Loucy (cell line): ENCODE measurements at regions not wholly inside any gene's neighbourhood (a gene's known extent, or its start where the extent isn't known, plus 50 kb on each side); places are given as distances from the start of the nearest gene placed in this dataset.

Experiments used
- H2AFZ ChIP-seq: fragments of 200-600 bp; sonication (generic); 2 replicates; pipeline ENCODE4 v1.6.0; 2016; ENCODE audit warnings: antibody characterized with exemption, mild to moderate bottlenecking, low read length, moderate library complexity
- H3F3A ChIP-seq: fragments of 200-600 bp; 2 replicates; pipeline ENCODE4 v1.6.0; 2016; ENCODE audit warnings: antibody characterized with exemption, low read depth, mild to moderate bottlenecking
- H3K27me3 ChIP-seq: fragments of 200-600 bp; sonication (generic); 2 replicates; pipeline ENCODE4 v1.6.1; 2014; ENCODE audit warnings: low read length, mild to moderate bottlenecking; ENCODE audit not compliant: insufficient read depth, poor library complexity, severe bottlenecking
- H3K36me3 ChIP-seq: fragments of 200-600 bp; sonication (generic); 2 replicates; pipeline ENCODE4 v1.6.1; 2016; ENCODE audit warnings: low read length; ENCODE audit not compliant: insufficient read depth
- H3K4me1 ChIP-seq: fragments of 200-600 bp; sonication (generic); 2 replicates; pipeline ENCODE4 v1.5.1; 2014; ENCODE audit warnings: low read length, mild to moderate bottlenecking; ENCODE audit not compliant: insufficient read depth, poor library complexity, severe bottlenecking
- H3K4me2 ChIP-seq: fragments of 200-600 bp; sonication (generic); 2 replicates; pipeline ENCODE4 v1.6.0; 2014; ENCODE audit warnings: antibody characterized with exemption, low read length, low read depth, mild to moderate bottlenecking; ENCODE audit not compliant: poor library complexity, severe bottlenecking
- H3K4me3 ChIP-seq: fragments of 200-600 bp; sonication (generic); 2 replicates; pipeline ENCODE4 v1.5.1; 2014; ENCODE audit warnings: low read length, mild to moderate bottlenecking, mixed read lengths; ENCODE audit not compliant: poor library complexity, severe bottlenecking
- H3K79me2 ChIP-seq: fragments of 200-600 bp; sonication (generic); 2 replicates; pipeline ENCODE4 v1.6.1; 2014; ENCODE audit warnings: low read length; ENCODE audit not compliant: insufficient read depth
- H3K9ac ChIP-seq: fragments of 200-600 bp; sonication (generic); 2 replicates; pipeline ENCODE4 v1.6.0; 2014; ENCODE audit warnings: mild to moderate bottlenecking, low read depth, low read length, moderate library complexity; ENCODE audit not compliant: poor library complexity, severe bottlenecking
- H3K9me2 ChIP-seq: fragments of 200-600 bp; sonication (generic); replicated peaks from 2 replicates; pipeline ENCODE4 v1.6.1; 2016; ENCODE audit warnings: low read depth, low read length, mixed read lengths
- H3K9me3 ChIP-seq: fragments of 200-600 bp; sonication (generic); 2 replicates; pipeline ENCODE4 v1.6.1; 2014; ENCODE audit warnings: mild to moderate bottlenecking, antibody characterized with exemption, low read length, low read depth; ENCODE audit not compliant: insufficient read depth
- H4K20me1 ChIP-seq: fragments of 200-600 bp; sonication (generic); 2 replicates; pipeline ENCODE4 v1.6.0; 2014; ENCODE audit warnings: antibody characterized with exemption, low read length, mild to moderate bottlenecking; ENCODE audit not compliant: insufficient read depth, poor library complexity, severe bottlenecking
- CTCF ChIP-seq: fragments of 200-600 bp; sonication (generic); conservative IDR thresholded peaks from 2 replicates; pipeline ENCODE4 v1.5.1; 2014; ENCODE audit warnings: mild to moderate bottlenecking, antibody characterized with exemption, low read length
- EZH2phosphoT487 ChIP-seq: fragments of 200-600 bp; IDR thresholded peaks from 2 replicates; pipeline ENCODE4 v1.6.1; 2018; ENCODE audit warnings: antibody characterized with exemption, mild to moderate bottlenecking, moderate library complexity, borderline replicate concordance

GRCh38 chr1:4117196-4117595 lies 217.1 kb upstream of the C1orf174 start:
- H3K4me2 ChIP-seq = no peak overlapping the region
- no peak overlapping the region for H3K4me3 ChIP-seq
- H3K9ac ChIP-seq = no peak overlapping the region
- H2AFZ ChIP-seq = no peak overlapping the region
- no peaks in the 10 kb centered on the region for H3F3A ChIP-seq
- no peaks in the 10 kb centered on the region for H3K27me3 ChIP-seq
- no peaks in the 10 kb centered on the region; the same call in 1 of the 2 replicates for H3K9me3 ChIP-seq
- H3K4me1 ChIP-seq = no peaks in the 10 kb centered on the region
- no peaks in the 10 kb centered on the region for H3K79me2 ChIP-seq
- H3K36me3 ChIP-seq = no peaks in the 10 kb centered on the region
- no peaks in the 10 kb centered on the region for H3K9me2 ChIP-seq
- no peaks in the 10 kb centered on the region for H4K20me1 ChIP-seq
- no peak for TF ChIP-seq EZH2phosphoT487
- TF ChIP-seq CTCF = no peak

- Histone ChIP-seq H3K4me2 (no peak overlapping the region), H3K79me2 (no peaks in the 10 kb centered on the region), H2AFZ (no peak overlapping the region), H4K20me1 (no peaks in the 10 kb centered on the region), H3K9me2 (no peaks in the 10 kb centered on the region), H3K9me3 (no peaks in the 10 kb centered on the region; the same call in 1 of the 2 replicates), H3F3A (no peaks in the 10 kb centered on the region), H3K36me3 (no peaks in the 10 kb centered on the region), H3K4me3 (no peak overlapping the region), H3K27me3 (no peaks in the 10 kb centered on the region), H3K9ac (no peak overlapping the region), H3K4me1 (no peaks in the 10 kb centered on the region)
- TF ChIP-seq EZH2phosphoT487 (no peak), CTCF (no peak)
Measured at GRCh38 chr1:4118746-4119515, 218.9 kb upstream of the C1orf174 start.

- TF ChIP-seq EZH2phosphoT487 (no peak), CTCF (no peak)
- H3K9me2 ChIP-seq = no peaks in the 10 kb centered on the region
- H3K9ac ChIP-seq = no peak overlapping the region
- H3K9me3 ChIP-seq = no peaks in the 10 kb centered on the region; the same call in 1 of the 2 replicates
- no peaks in the 10 kb centered on the region for H4K20me1 ChIP-seq
- no peak overlapping the region for H3K4me2 ChIP-seq
- H3K36me3 ChIP-seq = no peaks in the 10 kb centered on the region
- no peaks in the 10 kb centered on the region for H3K27me3 ChIP-seq
- H2AFZ ChIP-seq = no peak overlapping the region
- H3K4me1 ChIP-seq = no peaks in the 10 kb centered on the region
- no peaks in the 10 kb centered on the region for H3K79me2 ChIP-seq
- no peaks in the 10 kb centered on the region for H3F3A ChIP-seq
- H3K4me3 ChIP-seq = no peak overlapping the region
Measured at GRCh38 chr1:4119516-4120220, 219.6 kb upstream of the C1orf174 start.
